Osteoblast (primary cell): ENCODE measurements at regions not wholly inside any gene's neighbourhood (a gene's known extent, or its start where the extent isn't known, plus 50 kb on each side); places are given as distances from the start of the nearest gene placed in this dataset.

ENCODE experiments used
- DNase-seq: peaks from one replicate; pipeline ENCODE4 v3.0.0; 2011; ENCODE audit warnings: low spot score, mixed read lengths; ENCODE audit not compliant: insufficient read length; ENCODE audit errors: missing footprints
- H2AFZ ChIP-seq: 2 replicates; pipeline ENCODE4 v1.6.0; 2011; ENCODE audit warnings: mild to moderate bottlenecking, low read length
- H3K27ac ChIP-seq: 2 replicates; pipeline ENCODE4 v1.5.1; 2011; ENCODE audit warnings: mild to moderate bottlenecking, low read depth, low read length, moderate library complexity
- H3K27me3 ChIP-seq: 2 replicates; pipeline ENCODE4 v1.6.0; 2012; ENCODE audit warnings: mild to moderate bottlenecking, control low read depth, inconsistent platforms, low read length, moderate library complexity; ENCODE audit not compliant: insufficient read depth
- H3K36me3 ChIP-seq: 2 replicates; pipeline ENCODE4 v1.5.1; 2011; ENCODE audit warnings: mild to moderate bottlenecking, low read length, control low read depth, moderate library complexity; ENCODE audit not compliant: insufficient read depth
- H3K4me1 ChIP-seq: 2 replicates; pipeline ENCODE4 v1.5.1; 2011; ENCODE audit warnings: mild to moderate bottlenecking, low read length, control low read depth, moderate library complexity; ENCODE audit not compliant: insufficient read depth
- H3K4me2 ChIP-seq: 2 replicates; pipeline ENCODE4 v1.6.0; 2011; ENCODE audit warnings: mild to moderate bottlenecking, low read length; ENCODE audit not compliant: insufficient read depth
- H3K4me3 ChIP-seq: fragments of 200-600 bp; sonication (generic); 3 replicates; pipeline ENCODE4 v1.5.1; 2012; ENCODE audit warnings: mild to moderate bottlenecking, low read length, inconsistent platforms; ENCODE audit not compliant: insufficient read depth
- H3K79me2 ChIP-seq: 2 replicates; pipeline ENCODE4 v1.6.0; 2012; ENCODE audit warnings: mild to moderate bottlenecking, low read length, control low read depth, inconsistent platforms; ENCODE audit not compliant: insufficient read depth
- H3K9me3 ChIP-seq: 2 replicates; pipeline ENCODE4 v1.5.1; 2011; ENCODE audit warnings: low read depth, low read length, control low read depth
- H4K20me1 ChIP-seq: 2 replicates; pipeline ENCODE4 v1.6.0; 2012; ENCODE audit warnings: mild to moderate bottlenecking, low read length, control low read depth; ENCODE audit not compliant: insufficient read depth
- CTCF ChIP-seq: IDR thresholded peaks from 2 replicates; pipeline ENCODE4 v1.5.1; 2011; ENCODE audit warnings: mild to moderate bottlenecking, low read depth, low read length, moderate library complexity; ENCODE audit errors: extremely low read depth

GRCh38 chr13:76471486-76471885 is 414.7 kb downstream of the KCTD12 start:
- DNase-seq: no peak
- no peak overlapping the region for H3K4me2 ChIP-seq
- H3K4me1 ChIP-seq: no peaks in the 10 kb centered on the region
- H3K27me3 ChIP-seq: peaks cover 5% of the 10 kb centered on the region
- H3K4me3 ChIP-seq: no peak overlapping the region
- H3K9me3 ChIP-seq: no peaks in the 10 kb centered on the region
- no peaks in the 10 kb centered on the region for H3K79me2 ChIP-seq
- H4K20me1 ChIP-seq: no peaks in the 10 kb centered on the region
- H2AFZ ChIP-seq: no peak overlapping the region
- no peak for TF ChIP-seq CTCF
- H3K27ac ChIP-seq: no peak overlapping the region
- no peaks in the 10 kb centered on the region for H3K36me3 ChIP-seq

- Histone ChIP-seq H3K27ac (no peak overlapping the region), H2AFZ (no peak overlapping the region), H3K4me3 (no peak overlapping the region), H3K36me3 (no peaks in the 10 kb centered on the region), H3K4me2 (no peak overlapping the region), H3K27me3 (peaks cover 8% of the 10 kb centered on the region), H3K79me2 (no peaks in the 10 kb centered on the region), H3K4me1 (no peaks in the 10 kb centered on the region), H3K9me3 (no peaks in the 10 kb centered on the region), H4K20me1 (no peaks in the 10 kb centered on the region)
- no peak for TF ChIP-seq CTCF
- peak; percentile 13 for DNase-seq
These were observed 415.2 kb downstream of the KCTD12 start for GRCh38 chr13:76470991-76471390.

GRCh38 chr13:76466043-76466442 is 420.2 kb downstream of the KCTD12 start:
- H3K9me3 ChIP-seq: no peaks in the 10 kb centered on the region
- H3K27ac ChIP-seq: no peak overlapping the region
- H3K4me3 ChIP-seq: no peak overlapping the region
- H3K27me3 ChIP-seq: peaks cover 4% of the 10 kb centered on the region
- H3K36me3 ChIP-seq: no peaks in the 10 kb centered on the region
- H3K4me2 ChIP-seq: no peak overlapping the region
- TF ChIP-seq CTCF: no peak
- no peak for DNase-seq
- H4K20me1 ChIP-seq: no peaks in the 10 kb centered on the region
- H3K79me2 ChIP-seq: no peaks in the 10 kb centered on the region
- H3K4me1 ChIP-seq: no peaks in the 10 kb centered on the region
- H2AFZ ChIP-seq: no peak overlapping the region

- Histone ChIP-seq H3K4me3 (no peak overlapping the region), H3K4me1 (no peaks in the 10 kb centered on the region), H3K79me2 (no peaks in the 10 kb centered on the region), H3K4me2 (no peak overlapping the region), H3K9me3 (no peaks in the 10 kb centered on the region), H3K27ac (no peak overlapping the region), H4K20me1 (no peaks in the 10 kb centered on the region), H3K27me3 (peaks cover 4% of the 10 kb centered on the region), H3K36me3 (no peaks in the 10 kb centered on the region), H2AFZ (no peak overlapping the region)
- no peak for DNase-seq
- no peak for TF ChIP-seq CTCF
These were observed 422.9 kb downstream of the KCTD12 start for GRCh38 chr13:76463314-76463713.
